KMS-11 (cell line): ENCODE measurements at regions not wholly inside any gene's neighbourhood (a gene's known extent, or its start where the extent isn't known, plus 50 kb on each side); places are given as distances from the start of the nearest gene placed in this dataset.

Experiments
- H2AFZ ChIP-seq: fragments of 200-600 bp; sonication (generic); 2 replicates; pipeline ENCODE4 v1.6.1; 2016; ENCODE audit warnings: antibody characterized with exemption, mixed run types, low read depth
- H3K27ac ChIP-seq: fragments of 200-600 bp; sonication (generic); 2 replicates; pipeline ENCODE4 v1.6.1; 2016; ENCODE audit warnings: mild to moderate bottlenecking, mixed run types
- H3K27me3 ChIP-seq: fragments of 200-600 bp; sonication (generic); 2 replicates; pipeline ENCODE4 v1.6.1; 2017; ENCODE audit warnings: mild to moderate bottlenecking, low read depth, mixed run types, moderate library complexity; ENCODE audit not compliant: insufficient read depth
- H3K36me3 ChIP-seq: fragments of 200-600 bp; sonication (generic); 2 replicates; pipeline ENCODE4 v1.6.1; 2017; ENCODE audit warnings: mild to moderate bottlenecking, mixed run types; ENCODE audit not compliant: insufficient read depth
- H3K4me1 ChIP-seq: fragments of 200-600 bp; sonication (generic); 2 replicates; pipeline ENCODE4 v1.6.1; 2016; ENCODE audit warnings: mild to moderate bottlenecking, low read depth, mixed run types; ENCODE audit not compliant: poor library complexity, severe bottlenecking
- H3K4me2 ChIP-seq: fragments of 200-600 bp; sonication (generic); 2 replicates; pipeline ENCODE4 v1.7.0; 2016; ENCODE audit warnings: mild to moderate bottlenecking, mixed run types
- H3K4me3 ChIP-seq: fragments of 200-600 bp; sonication (generic); IDR thresholded peaks from 2 replicates; pipeline ENCODE4 v1.6.1; 2017; ENCODE audit warnings: low read depth, low read length, mixed read lengths; ENCODE audit not compliant: insufficient read depth
- H3K79me2 ChIP-seq: fragments of 200-600 bp; sonication (generic); 2 replicates; pipeline ENCODE4 v1.6.1; 2016; ENCODE audit warnings: low read depth, mixed run types; ENCODE audit not compliant: insufficient read depth
- H3K9ac ChIP-seq: fragments of 200-600 bp; sonication (generic); 2 replicates; pipeline ENCODE4 v1.6.1; 2016; ENCODE audit warnings: mild to moderate bottlenecking, mixed run types
- H4K20me1 ChIP-seq: fragments of 200-600 bp; sonication (generic); 2 replicates; pipeline ENCODE4 v1.6.1; 2016; ENCODE audit warnings: mild to moderate bottlenecking, mixed run types; ENCODE audit not compliant: insufficient read depth
- TF ChIP-seq, protein P1 (sequence below): fragments of 200-600 bp; sonication (generic); conservative IDR thresholded peaks from 2 replicates; pipeline ENCODE4 v1.6.1; 2017; ENCODE audit warnings: low read depth, mild to moderate bottlenecking, antibody characterized with exemption, low read length, moderate library complexity, mixed read lengths

DNA sequence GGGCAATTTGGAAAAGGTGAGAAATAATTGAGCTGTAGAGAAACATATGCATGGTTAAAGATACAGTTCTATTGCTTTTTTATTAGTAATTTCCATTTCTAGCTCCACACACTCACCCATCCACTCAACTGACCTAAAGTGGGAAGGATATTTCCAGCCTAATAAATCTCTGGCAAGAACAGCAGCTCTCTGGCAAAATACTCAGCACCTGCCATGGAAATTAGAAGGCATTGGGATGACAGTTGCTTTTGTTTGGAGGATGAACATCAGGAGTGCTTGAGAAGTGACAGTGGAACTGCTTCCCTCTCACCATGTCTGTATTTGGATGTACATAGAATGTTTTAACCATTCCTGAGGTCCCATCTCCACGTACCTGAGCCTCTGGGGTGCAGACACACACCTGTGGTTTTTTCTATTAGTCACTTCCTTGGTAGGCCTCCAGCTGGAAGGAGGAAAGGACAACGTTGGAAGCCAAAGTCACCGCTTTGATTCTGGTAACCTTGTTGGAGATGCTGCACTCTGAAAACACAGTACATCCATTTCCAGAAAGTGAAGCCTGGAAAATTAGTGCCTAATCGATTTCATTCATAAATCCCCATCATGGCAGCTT, 62.3 kb upstream of the RUNX1 start:
- TF ChIP-seq, protein P1, sequence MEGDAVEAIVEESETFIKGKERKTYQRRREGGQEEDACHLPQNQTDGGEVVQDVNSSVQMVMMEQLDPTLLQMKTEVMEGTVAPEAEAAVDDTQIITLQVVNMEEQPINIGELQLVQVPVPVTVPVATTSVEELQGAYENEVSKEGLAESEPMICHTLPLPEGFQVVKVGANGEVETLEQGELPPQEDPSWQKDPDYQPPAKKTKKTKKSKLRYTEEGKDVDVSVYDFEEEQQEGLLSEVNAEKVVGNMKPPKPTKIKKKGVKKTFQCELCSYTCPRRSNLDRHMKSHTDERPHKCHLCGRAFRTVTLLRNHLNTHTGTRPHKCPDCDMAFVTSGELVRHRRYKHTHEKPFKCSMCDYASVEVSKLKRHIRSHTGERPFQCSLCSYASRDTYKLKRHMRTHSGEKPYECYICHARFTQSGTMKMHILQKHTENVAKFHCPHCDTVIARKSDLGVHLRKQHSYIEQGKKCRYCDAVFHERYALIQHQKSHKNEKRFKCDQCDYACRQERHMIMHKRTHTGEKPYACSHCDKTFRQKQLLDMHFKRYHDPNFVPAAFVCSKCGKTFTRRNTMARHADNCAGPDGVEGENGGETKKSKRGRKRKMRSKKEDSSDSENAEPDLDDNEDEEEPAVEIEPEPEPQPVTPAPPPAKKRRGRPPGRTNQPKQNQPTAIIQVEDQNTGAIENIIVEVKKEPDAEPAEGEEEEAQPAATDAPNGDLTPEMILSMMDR, result no peak
- H3K4me3 ChIP-seq, result no peak overlapping the region
- H3K4me1 ChIP-seq, result no peaks in the 10 kb centered on the region
- no peaks in the 10 kb centered on the region for H3K79me2 ChIP-seq
- H3K27me3 ChIP-seq, result no peaks in the 10 kb centered on the region
- H3K36me3 ChIP-seq, result no peaks in the 10 kb centered on the region
- H2AFZ ChIP-seq, result no peak overlapping the region
- H3K27ac ChIP-seq, result no peak overlapping the region
- no peak overlapping the region for H3K9ac ChIP-seq
- no peaks in the 10 kb centered on the region for H4K20me1 ChIP-seq
- no peak overlapping the region for H3K4me2 ChIP-seq

DNA sequence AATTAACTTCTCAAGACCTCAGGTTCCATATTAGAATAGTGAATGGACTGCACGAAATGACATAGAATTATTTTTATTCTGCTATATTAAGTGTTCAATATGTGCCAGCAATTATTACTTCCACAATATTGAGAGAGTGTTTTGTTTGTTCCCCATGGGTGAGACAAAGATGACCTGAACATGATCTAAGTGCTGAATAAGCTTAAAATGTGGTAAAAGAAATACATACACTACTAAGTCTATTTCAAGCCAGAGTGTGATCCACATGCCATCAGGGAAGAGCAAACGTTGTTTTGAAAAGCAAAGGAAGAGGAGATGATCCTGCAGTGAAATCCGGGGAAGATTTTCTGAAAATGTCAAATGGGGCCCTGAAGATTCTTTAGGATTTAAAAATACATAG, 59.8 kb upstream of the RUNX1 start:
- Histone ChIP-seq H3K9ac (no peak overlapping the region), H3K4me2 (no peak overlapping the region), H3K27me3 (no peaks in the 10 kb centered on the region), H2AFZ (no peak overlapping the region), H3K79me2 (no peaks in the 10 kb centered on the region), H3K27ac (no peak overlapping the region), H3K4me3 (no peak overlapping the region), H3K36me3 (no peaks in the 10 kb centered on the region), H3K4me1 (no peaks in the 10 kb centered on the region), H4K20me1 (no peaks in the 10 kb centered on the region)
- TF ChIP-seq, protein P1, result no peak

DNA sequence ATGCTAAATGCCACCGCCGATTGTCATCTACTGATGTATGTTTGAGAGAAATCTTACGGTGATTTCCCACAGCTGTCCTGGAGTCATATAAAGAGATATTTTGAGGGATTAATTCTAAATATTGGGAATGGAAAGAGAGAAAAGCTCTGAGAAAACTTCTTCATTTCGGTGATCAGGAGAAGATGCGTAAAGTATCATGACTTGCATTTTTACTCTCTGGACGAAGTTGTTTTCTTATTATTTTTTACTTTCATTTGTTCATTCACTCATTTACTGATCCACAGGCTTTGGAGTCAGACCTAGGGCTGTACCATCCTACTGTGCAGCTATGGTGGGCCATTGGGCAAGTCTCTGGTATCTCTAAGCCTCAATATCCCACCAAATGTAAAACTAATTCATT, 58.4 kb upstream of the RUNX1 start:
- Histone ChIP-seq H3K4me1 (no peaks in the 10 kb centered on the region), H2AFZ (no peak overlapping the region), H3K79me2 (no peaks in the 10 kb centered on the region), H3K4me2 (no peak overlapping the region), H3K27ac (no peak overlapping the region), H3K9ac (no peak overlapping the region), H4K20me1 (no peaks in the 10 kb centered on the region), H3K4me3 (no peak overlapping the region), H3K36me3 (no peaks in the 10 kb centered on the region), H3K27me3 (no peaks in the 10 kb centered on the region)
- TF ChIP-seq, protein P1, result no peak

DNA sequence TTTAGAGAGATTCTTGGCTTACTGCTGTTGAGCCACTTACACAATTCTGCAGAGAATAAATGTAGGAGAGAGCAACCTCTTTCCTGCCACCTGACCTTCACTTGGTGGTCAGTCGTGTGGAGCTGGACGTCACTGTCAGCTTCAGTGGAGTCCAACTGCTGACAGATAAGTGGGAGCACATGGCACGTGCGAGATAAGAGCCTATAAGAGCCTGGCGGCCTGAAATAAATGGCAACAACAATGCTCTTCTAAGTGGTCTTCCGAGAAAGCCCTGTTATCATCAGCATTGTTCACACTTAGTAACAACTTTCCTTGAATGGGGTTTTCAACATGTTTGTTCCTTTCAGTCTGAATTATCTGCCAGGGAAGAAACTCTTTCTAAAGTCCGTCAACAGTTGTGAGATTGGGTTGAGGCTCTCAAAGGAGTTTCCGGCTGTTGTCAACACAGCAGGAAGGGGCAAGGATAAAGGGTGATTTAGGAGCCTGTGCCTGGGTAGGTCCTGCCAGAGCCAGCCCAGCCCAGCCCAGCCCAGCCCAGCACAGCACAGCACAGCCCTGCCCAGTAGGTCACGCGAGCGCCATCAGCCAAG, 57.2 kb upstream of the RUNX1 start:
- H3K9ac ChIP-seq, result no peak overlapping the region
- H2AFZ ChIP-seq, result no peak overlapping the region
- no peak overlapping the region for H3K27ac ChIP-seq
- H3K36me3 ChIP-seq, result no peaks in the 10 kb centered on the region
- H3K4me3 ChIP-seq, result no peak overlapping the region
- no peaks in the 10 kb centered on the region for H3K27me3 ChIP-seq
- H3K4me1 ChIP-seq, result no peaks in the 10 kb centered on the region
- no peaks in the 10 kb centered on the region for H4K20me1 ChIP-seq
- H3K4me2 ChIP-seq, result no peak overlapping the region
- TF ChIP-seq, protein P1, result no peak
- no peaks in the 10 kb centered on the region for H3K79me2 ChIP-seq
